Prostate gland (tissue), 2 donors: ENCODE measurements at regions not wholly inside any gene's neighbourhood (a gene's known extent, or its start where the extent isn't known, plus 50 kb on each side); places are given as distances from the start of the nearest gene placed in this dataset.

Experiments
- CTCF ChIP-seq, 4 experiments: fragments of 200-600 bp in 2 of 4; fragments of 450-650 bp in 2 of 4; sonication (generic) in 2 of 4; IDR thresholded peaks; 1 replicate in 3 of 4; 2 replicates in 1 of 4; pipeline ENCODE4 v1.5.1; 2016 to 2019; ENCODE audit warnings: antibody characterized with exemption in 4 of 4, mild to moderate bottlenecking in 2 of 4, moderate library complexity in 2 of 4
- POLR2A ChIP-seq: fragments of 450-650 bp; IDR thresholded peaks from one replicate; pipeline ENCODE4 v1.6.1; 2016; ENCODE audit warnings: antibody characterized with exemption, mild to moderate bottlenecking
- POLR2AphosphoS5 ChIP-seq: sonication (generic); formaldehyde crosslinking; IDR thresholded peaks from one replicate; pipeline ENCODE4 v1.6.1; 2017; ENCODE audit warnings: antibody characterized with exemption

DNA sequence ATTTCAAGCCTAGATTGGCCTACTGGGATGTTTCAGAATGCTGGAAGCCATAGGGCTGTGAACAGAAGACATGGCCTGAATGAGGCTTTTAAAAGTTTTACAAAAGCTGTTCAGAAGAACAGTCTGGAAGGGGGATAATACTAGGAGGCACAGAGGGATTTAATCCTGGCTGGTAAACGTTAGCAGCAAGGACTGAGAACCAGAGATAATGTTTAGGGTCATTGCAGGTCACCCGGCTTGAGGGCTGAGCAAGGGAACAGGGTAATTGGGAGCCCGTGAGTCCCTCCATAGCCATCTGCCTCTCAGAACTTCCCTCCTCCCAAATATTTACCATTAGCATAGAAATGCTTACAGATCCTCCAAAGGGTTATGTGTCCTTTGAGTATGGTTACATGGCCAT lies 765.4 kb downstream of the TMEM182 start:
- TF ChIP-seq CTCF (IDR thresholded peaks at IDR 0.05) (no peak), POLR2A (no peak), POLR2AphosphoS5 (no peak)
